ENCODE measurements at regions not wholly inside any gene's neighbourhood (a gene's known extent, or its start where the extent isn't known, plus 50 kb on each side); places are given as distances from the start of the nearest gene placed in this dataset.

- no peak overlapping the region for H2AFZ ChIP-seq (ENCODE audit: low read depth, low read length)
- no peak overlapping the region for H3K27ac ChIP-seq (ENCODE audit: low read length)
- H3K79me2 ChIP-seq (ENCODE audit: insufficient read depth, low read length), result no peaks in the 10 kb centered on the region
- no peak overlapping the region for H3K4me3 ChIP-seq (ENCODE audit: low read depth in 1 of 2, low read length in 2 of 2)
- H3K9me3 ChIP-seq (ENCODE audit: insufficient read depth, low read length, severe bottlenecking), result peaks cover 1% of the 10 kb centered on the region
- no peak overlapping the region for H3K4me2 ChIP-seq (ENCODE audit: insufficient read depth, low read length)
- DNase-seq, result no peak
- H4K20me1 ChIP-seq (ENCODE audit: insufficient read depth, low read length), result no peaks in the 10 kb centered on the region
- no peak for ATAC-seq (ENCODE audit: insufficient read depth, low read depth)
- TF ChIP-seq CTCF (IDR thresholded peaks at IDR 0.05; ENCODE audit: borderline replicate concordance, extremely low read depth, low read length, poor library complexity, severe bottlenecking) (no peak), EZH2 (IDR thresholded peaks at IDR 0.05; ENCODE audit: borderline replicate concordance, low read depth, low read length, severe bottlenecking) (no peak)
- peaks cover 4% of the 10 kb centered on the region; the same call in 1 of the 2 replicates for H3K36me3 ChIP-seq (ENCODE audit: insufficient read depth, low read length)
- no peaks in the 10 kb centered on the region for H3K27me3 ChIP-seq (ENCODE audit: insufficient read depth, low read length, poor library complexity)
- H3K9ac ChIP-seq (ENCODE audit: low read depth, low read length), result no peak overlapping the region
- no peaks in the 10 kb centered on the region for H3K4me1 ChIP-seq (ENCODE audit: insufficient read depth, low read length)
These were observed 116.9 kb upstream of the KLF14 start for GRCh38 chr7:130850956-130851355.

GRCh38 chr7:130852867-130853266 lies 118.9 kb upstream of the KLF14 start:
- DNase-seq (no peak), ATAC-seq (ENCODE audit: insufficient read depth, low read depth) (no peak)
- no peaks in the 10 kb centered on the region for H3K27me3 ChIP-seq (ENCODE audit: insufficient read depth, low read length, poor library complexity)
- no peak overlapping the region for H2AFZ ChIP-seq (ENCODE audit: low read depth, low read length)
- peaks cover 20% of the 10 kb centered on the region for H3K9me3 ChIP-seq (ENCODE audit: insufficient read depth, low read length, severe bottlenecking)
- H3K4me1 ChIP-seq (ENCODE audit: insufficient read depth, low read length), result no peaks in the 10 kb centered on the region
- peaks cover 14% of the 10 kb centered on the region; the same call in 1 of the 2 replicates for H3K36me3 ChIP-seq (ENCODE audit: insufficient read depth, low read length)
- H4K20me1 ChIP-seq (ENCODE audit: insufficient read depth, low read length), result no peaks in the 10 kb centered on the region
- H3K4me2 ChIP-seq (ENCODE audit: insufficient read depth, low read length), result no peak overlapping the region
- no peak overlapping the region for H3K9ac ChIP-seq (ENCODE audit: low read depth, low read length)
- TF ChIP-seq CTCF (IDR thresholded peaks at IDR 0.05; ENCODE audit: borderline replicate concordance, extremely low read depth, low read length, poor library complexity, severe bottlenecking), result no peak
- TF ChIP-seq EZH2 (IDR thresholded peaks at IDR 0.05; ENCODE audit: borderline replicate concordance, low read depth, low read length, severe bottlenecking), result no peak
- no peaks in the 10 kb centered on the region for H3K79me2 ChIP-seq (ENCODE audit: insufficient read depth, low read length)
- H3K27ac ChIP-seq (ENCODE audit: low read length), result no peak overlapping the region
- no peak overlapping the region for H3K4me3 ChIP-seq (ENCODE audit: low read depth in 1 of 2, low read length in 2 of 2)

- no peak for ATAC-seq (ENCODE audit: insufficient read depth, low read depth)
- Histone ChIP-seq H3K4me1 (ENCODE audit: insufficient read depth, low read length) (no peaks in the 10 kb centered on the region), H3K79me2 (ENCODE audit: insufficient read depth, low read length) (no peaks in the 10 kb centered on the region), H3K27me3 (ENCODE audit: insufficient read depth, low read length, poor library complexity) (no peaks in the 10 kb centered on the region), H4K20me1 (ENCODE audit: insufficient read depth, low read length) (no peaks in the 10 kb centered on the region), H3K27ac (ENCODE audit: low read length) (no peak overlapping the region), H3K4me3 (ENCODE audit: low read depth in 1 of 2, low read length in 2 of 2) (no peak overlapping the region), H2AFZ (ENCODE audit: low read depth, low read length) (no peak overlapping the region), H3K9ac (ENCODE audit: low read depth, low read length) (no peak overlapping the region), H3K36me3 (ENCODE audit: insufficient read depth, low read length) (peaks cover 14% of the 10 kb centered on the region; the same call in 1 of the 2 replicates), H3K9me3 (ENCODE audit: insufficient read depth, low read length, severe bottlenecking) (peaks cover 26% of the 10 kb centered on the region), H3K4me2 (ENCODE audit: insufficient read depth, low read length) (no peak overlapping the region)
- DNase-seq, result no peak
- no peak for TF ChIP-seq EZH2 (IDR thresholded peaks at IDR 0.05; ENCODE audit: borderline replicate concordance, low read depth, low read length, severe bottlenecking)
- TF ChIP-seq CTCF (IDR thresholded peaks at IDR 0.05; ENCODE audit: borderline replicate concordance, extremely low read depth, low read length, poor library complexity, severe bottlenecking), result no peak
These were observed 119.7 kb upstream of the KLF14 start for GRCh38 chr7:130853503-130854279.
